WTC11 (cell line): ENCODE measurements at regions not wholly inside any gene's neighbourhood (a gene's known extent, or its start where the extent isn't known, plus 50 kb on each side); places are given as distances from the start of the nearest gene placed in this dataset.

ENCODE experiments used
- ATAC-seq: fragments of 200-7000 bp; cut with Tn5 transposase; 2 replicates; pipeline ENCODE4 v1.10.0; 2021; ENCODE audit warnings: mild to moderate bottlenecking, moderate library complexity
- CTCF ChIA-PET: fragments of 300-600 bp; sonication (Branson Sonifier 250); formaldehyde crosslinking; loops from one replicate; lab custom pipeline; 2021; ENCODE audit warnings: antibody characterized with exemption; lab: Charles Lee
- POLR2A ChIA-PET: fragments of 350-600 bp; sonication (Branson Sonifier 250); formaldehyde crosslinking; loops from one replicate; lab custom pipeline; 2021; ENCODE audit warnings: antibody characterized with exemption; lab: Charles Lee
- DNase-seq: peaks from one replicate; pipeline ENCODE4 v3.0.0; 2021; ENCODE audit warnings: low spot score
- H3K27ac Mint-ChIP-seq: 2 replicates; pipeline ENCODE4 v1.8.0; 2021; ENCODE audit warnings: mixed read lengths
- H3K27me3 Mint-ChIP-seq: 2 replicates; pipeline ENCODE4 v1.8.0; 2021; ENCODE audit warnings: low read depth, mild to moderate bottlenecking, moderate library complexity, mixed read lengths
- H3K36me3 Mint-ChIP-seq: 2 replicates; pipeline ENCODE4 v1.8.0; 2021; ENCODE audit warnings: mixed read lengths
- H3K4me1 Mint-ChIP-seq: 2 replicates; pipeline ENCODE4 v1.8.0; 2022; ENCODE audit warnings: mixed read lengths
- H3K4me3 Mint-ChIP-seq: 2 replicates; pipeline ENCODE4 v1.8.0; 2021; ENCODE audit warnings: mild to moderate bottlenecking, moderate library complexity, mixed read lengths
- H3K9me3 Mint-ChIP-seq: 2 replicates; pipeline ENCODE4 v1.8.0; 2021; ENCODE audit warnings: mixed read lengths
- CBFB ChIP-seq: sonication (generic); formaldehyde crosslinking; IDR thresholded peaks from 2 replicates; pipeline ENCODE4 v1.8.1; 2022; ENCODE audit warnings: mild to moderate bottlenecking, low read depth, missing genetic modification reagents
- HMGA2 ChIP-seq: fragments of 250-450 bp; sonication (Bioruptor Pico); IDR thresholded peaks from 2 replicates; pipeline ENCODE4 v1.4.0; 2021; ENCODE audit warnings: mild to moderate bottlenecking, moderate library complexity
- HMGXB4 ChIP-seq: sonication (generic); formaldehyde crosslinking; IDR thresholded peaks from 2 replicates; pipeline ENCODE4 v1.8.1; 2023; ENCODE audit warnings: mild to moderate bottlenecking, moderate library complexity, missing genetic modification reagents
- IRF2 ChIP-seq: sonication (generic); formaldehyde crosslinking; IDR thresholded peaks from 2 replicates; pipeline ENCODE4 v1.8.0; 2022; ENCODE audit warnings: low read depth, missing genetic modification reagents, borderline replicate concordance
- KAT7 ChIP-seq: sonication (generic); formaldehyde crosslinking; IDR thresholded peaks from 2 replicates; pipeline ENCODE4 v1.8.1; 2023; ENCODE audit warnings: missing genetic modification reagents, mild to moderate bottlenecking, borderline replicate concordance
- NR1H2 ChIP-seq: sonication (generic); formaldehyde crosslinking; IDR thresholded peaks from 2 replicates; pipeline ENCODE4 v1.9.0; 2021; ENCODE audit warnings: mild to moderate bottlenecking, moderate library complexity, missing genetic modification reagents
- RELA ChIP-seq: sonication (generic); formaldehyde crosslinking; IDR thresholded peaks from 2 replicates; pipeline ENCODE4 v1.8.1; 2022; ENCODE audit warnings: missing genetic modification reagents, mild to moderate bottlenecking, borderline replicate concordance
- SMAD3 ChIP-seq: sonication (generic); formaldehyde crosslinking; IDR thresholded peaks from 2 replicates; pipeline ENCODE4 v1.8.0; 2022; ENCODE audit warnings: missing genetic modification reagents, mild to moderate bottlenecking, borderline replicate concordance
- TEAD1 ChIP-seq: sonication (generic); formaldehyde crosslinking; IDR thresholded peaks from 2 replicates; pipeline ENCODE4 v1.8.0; 2022; ENCODE audit warnings: mild to moderate bottlenecking, missing genetic modification reagents
- ZSCAN18 ChIP-seq: fragments of 250-450 bp; sonication (Bioruptor Pico); IDR thresholded peaks from 2 replicates; pipeline ENCODE4 v2.1.2; 2022; ENCODE audit warnings: mild to moderate bottlenecking, moderate library complexity
- TF ChIP-seq, protein P1 (sequence below): sonication (generic); formaldehyde crosslinking; IDR thresholded peaks from 2 replicates; pipeline ENCODE4 v1.8.1; 2023; ENCODE audit warnings: mild to moderate bottlenecking, missing genetic modification reagents, borderline replicate concordance
- TF ChIP-seq, protein P2 (sequence below): fragments of 250-450 bp; sonication (Bioruptor Pico); IDR thresholded peaks from 2 replicates; pipeline ENCODE4 v1.8.0; 2021; ENCODE audit warnings: mild to moderate bottlenecking
- TF ChIP-seq, protein P3 (sequence below): sonication (generic); formaldehyde crosslinking; IDR thresholded peaks from 2 replicates; pipeline ENCODE4 v1.8.0; 2022; ENCODE audit warnings: mild to moderate bottlenecking, missing genetic modification reagents
- TF ChIP-seq, protein P4 (sequence below): fragments of 200-600 bp; IDR thresholded peaks from 2 replicates; pipeline ENCODE4 v1.8.0; 2022; ENCODE audit warnings: antibody characterized with exemption
- TF ChIP-seq, protein P5 (sequence below): sonication (generic); formaldehyde crosslinking; IDR thresholded peaks from 2 replicates; pipeline ENCODE4 v1.8.0; 2022; ENCODE audit warnings: missing genetic modification reagents
- TF ChIP-seq, protein P6 (sequence below): sonication (generic); formaldehyde crosslinking; IDR thresholded peaks from 2 replicates; pipeline ENCODE4 v1.8.1; 2023; ENCODE audit warnings: mild to moderate bottlenecking, missing genetic modification reagents, moderate library complexity

DNA sequence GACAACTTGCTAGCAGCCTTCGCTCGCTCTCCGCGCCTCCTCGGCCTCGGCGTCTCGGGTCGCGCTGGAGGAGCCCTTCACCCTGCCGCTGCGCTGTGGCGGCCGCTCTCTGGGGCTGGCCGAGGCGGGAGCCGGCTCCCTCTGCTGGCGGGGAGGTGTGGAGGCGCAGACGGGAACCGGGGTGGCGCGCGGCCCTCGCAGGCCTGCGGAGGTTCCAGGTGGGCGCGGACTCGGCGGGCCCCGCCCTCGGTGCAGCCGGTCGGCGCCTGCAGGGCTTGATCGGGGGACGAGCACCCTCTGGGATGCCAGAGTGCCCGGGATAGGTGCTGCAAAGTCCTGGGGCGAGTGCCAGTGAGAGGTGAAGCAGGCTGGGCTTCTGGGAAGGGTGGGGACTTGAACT, 989.9 kb downstream of the ROBO2 start:
- ATAC-seq, result peak; percentile 94
- TF ChIP-seq SMAD3 (CRISPR knock-in tag) (no peak), TEAD1 (CRISPR knock-in tag) (no peak), ZSCAN18 (CRISPR knock-in tag) (no peak), HMGA2 (no peak), NR1H2 (CRISPR knock-in tag) (no peak), HMGXB4 (CRISPR knock-in tag) (no peak), RELA (CRISPR knock-in tag) (no peak), IRF2 (no peak), KAT7 (CRISPR knock-in tag) (0 out of 2 replicates have a peak, but pooled peaks have one; percentile 58), CBFB (CRISPR knock-in tag) (0 out of 2 replicates have a peak, but pooled peaks have one; percentile 66)
- TF ChIP-seq, protein P1, sequence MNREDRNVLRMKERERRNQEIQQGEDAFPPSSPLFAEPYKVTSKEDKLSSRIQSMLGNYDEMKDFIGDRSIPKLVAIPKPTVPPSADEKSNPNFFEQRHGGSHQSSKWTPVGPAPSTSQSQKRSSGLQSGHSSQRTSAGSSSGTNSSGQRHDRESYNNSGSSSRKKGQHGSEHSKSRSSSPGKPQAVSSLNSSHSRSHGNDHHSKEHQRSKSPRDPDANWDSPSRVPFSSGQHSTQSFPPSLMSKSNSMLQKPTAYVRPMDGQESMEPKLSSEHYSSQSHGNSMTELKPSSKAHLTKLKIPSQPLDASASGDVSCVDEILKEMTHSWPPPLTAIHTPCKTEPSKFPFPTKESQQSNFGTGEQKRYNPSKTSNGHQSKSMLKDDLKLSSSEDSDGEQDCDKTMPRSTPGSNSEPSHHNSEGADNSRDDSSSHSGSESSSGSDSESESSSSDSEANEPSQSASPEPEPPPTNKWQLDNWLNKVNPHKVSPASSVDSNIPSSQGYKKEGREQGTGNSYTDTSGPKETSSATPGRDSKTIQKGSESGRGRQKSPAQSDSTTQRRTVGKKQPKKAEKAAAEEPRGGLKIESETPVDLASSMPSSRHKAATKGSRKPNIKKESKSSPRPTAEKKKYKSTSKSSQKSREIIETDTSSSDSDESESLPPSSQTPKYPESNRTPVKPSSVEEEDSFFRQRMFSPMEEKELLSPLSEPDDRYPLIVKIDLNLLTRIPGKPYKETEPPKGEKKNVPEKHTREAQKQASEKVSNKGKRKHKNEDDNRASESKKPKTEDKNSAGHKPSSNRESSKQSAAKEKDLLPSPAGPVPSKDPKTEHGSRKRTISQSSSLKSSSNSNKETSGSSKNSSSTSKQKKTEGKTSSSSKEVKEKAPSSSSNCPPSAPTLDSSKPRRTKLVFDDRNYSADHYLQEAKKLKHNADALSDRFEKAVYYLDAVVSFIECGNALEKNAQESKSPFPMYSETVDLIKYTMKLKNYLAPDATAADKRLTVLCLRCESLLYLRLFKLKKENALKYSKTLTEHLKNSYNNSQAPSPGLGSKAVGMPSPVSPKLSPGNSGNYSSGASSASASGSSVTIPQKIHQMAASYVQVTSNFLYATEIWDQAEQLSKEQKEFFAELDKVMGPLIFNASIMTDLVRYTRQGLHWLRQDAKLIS (CRISPR knock-in tag), result no peak
- TF ChIP-seq, protein P2, sequence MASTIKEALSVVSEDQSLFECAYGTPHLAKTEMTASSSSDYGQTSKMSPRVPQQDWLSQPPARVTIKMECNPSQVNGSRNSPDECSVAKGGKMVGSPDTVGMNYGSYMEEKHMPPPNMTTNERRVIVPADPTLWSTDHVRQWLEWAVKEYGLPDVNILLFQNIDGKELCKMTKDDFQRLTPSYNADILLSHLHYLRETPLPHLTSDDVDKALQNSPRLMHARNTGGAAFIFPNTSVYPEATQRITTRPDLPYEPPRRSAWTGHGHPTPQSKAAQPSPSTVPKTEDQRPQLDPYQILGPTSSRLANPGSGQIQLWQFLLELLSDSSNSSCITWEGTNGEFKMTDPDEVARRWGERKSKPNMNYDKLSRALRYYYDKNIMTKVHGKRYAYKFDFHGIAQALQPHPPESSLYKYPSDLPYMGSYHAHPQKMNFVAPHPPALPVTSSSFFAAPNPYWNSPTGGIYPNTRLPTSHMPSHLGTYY (CRISPR knock-in tag), result no peak
- TF ChIP-seq, protein P3, sequence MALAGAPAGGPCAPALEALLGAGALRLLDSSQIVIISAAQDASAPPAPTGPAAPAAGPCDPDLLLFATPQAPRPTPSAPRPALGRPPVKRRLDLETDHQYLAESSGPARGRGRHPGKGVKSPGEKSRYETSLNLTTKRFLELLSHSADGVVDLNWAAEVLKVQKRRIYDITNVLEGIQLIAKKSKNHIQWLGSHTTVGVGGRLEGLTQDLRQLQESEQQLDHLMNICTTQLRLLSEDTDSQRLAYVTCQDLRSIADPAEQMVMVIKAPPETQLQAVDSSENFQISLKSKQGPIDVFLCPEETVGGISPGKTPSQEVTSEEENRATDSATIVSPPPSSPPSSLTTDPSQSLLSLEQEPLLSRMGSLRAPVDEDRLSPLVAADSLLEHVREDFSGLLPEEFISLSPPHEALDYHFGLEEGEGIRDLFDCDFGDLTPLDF (CRISPR knock-in tag), result no peak
- TF ChIP-seq, protein P4, sequence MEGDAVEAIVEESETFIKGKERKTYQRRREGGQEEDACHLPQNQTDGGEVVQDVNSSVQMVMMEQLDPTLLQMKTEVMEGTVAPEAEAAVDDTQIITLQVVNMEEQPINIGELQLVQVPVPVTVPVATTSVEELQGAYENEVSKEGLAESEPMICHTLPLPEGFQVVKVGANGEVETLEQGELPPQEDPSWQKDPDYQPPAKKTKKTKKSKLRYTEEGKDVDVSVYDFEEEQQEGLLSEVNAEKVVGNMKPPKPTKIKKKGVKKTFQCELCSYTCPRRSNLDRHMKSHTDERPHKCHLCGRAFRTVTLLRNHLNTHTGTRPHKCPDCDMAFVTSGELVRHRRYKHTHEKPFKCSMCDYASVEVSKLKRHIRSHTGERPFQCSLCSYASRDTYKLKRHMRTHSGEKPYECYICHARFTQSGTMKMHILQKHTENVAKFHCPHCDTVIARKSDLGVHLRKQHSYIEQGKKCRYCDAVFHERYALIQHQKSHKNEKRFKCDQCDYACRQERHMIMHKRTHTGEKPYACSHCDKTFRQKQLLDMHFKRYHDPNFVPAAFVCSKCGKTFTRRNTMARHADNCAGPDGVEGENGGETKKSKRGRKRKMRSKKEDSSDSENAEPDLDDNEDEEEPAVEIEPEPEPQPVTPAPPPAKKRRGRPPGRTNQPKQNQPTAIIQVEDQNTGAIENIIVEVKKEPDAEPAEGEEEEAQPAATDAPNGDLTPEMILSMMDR, result peak; percentile 31; the same call in 1 of the 2 replicates
- TF ChIP-seq, protein P5, sequence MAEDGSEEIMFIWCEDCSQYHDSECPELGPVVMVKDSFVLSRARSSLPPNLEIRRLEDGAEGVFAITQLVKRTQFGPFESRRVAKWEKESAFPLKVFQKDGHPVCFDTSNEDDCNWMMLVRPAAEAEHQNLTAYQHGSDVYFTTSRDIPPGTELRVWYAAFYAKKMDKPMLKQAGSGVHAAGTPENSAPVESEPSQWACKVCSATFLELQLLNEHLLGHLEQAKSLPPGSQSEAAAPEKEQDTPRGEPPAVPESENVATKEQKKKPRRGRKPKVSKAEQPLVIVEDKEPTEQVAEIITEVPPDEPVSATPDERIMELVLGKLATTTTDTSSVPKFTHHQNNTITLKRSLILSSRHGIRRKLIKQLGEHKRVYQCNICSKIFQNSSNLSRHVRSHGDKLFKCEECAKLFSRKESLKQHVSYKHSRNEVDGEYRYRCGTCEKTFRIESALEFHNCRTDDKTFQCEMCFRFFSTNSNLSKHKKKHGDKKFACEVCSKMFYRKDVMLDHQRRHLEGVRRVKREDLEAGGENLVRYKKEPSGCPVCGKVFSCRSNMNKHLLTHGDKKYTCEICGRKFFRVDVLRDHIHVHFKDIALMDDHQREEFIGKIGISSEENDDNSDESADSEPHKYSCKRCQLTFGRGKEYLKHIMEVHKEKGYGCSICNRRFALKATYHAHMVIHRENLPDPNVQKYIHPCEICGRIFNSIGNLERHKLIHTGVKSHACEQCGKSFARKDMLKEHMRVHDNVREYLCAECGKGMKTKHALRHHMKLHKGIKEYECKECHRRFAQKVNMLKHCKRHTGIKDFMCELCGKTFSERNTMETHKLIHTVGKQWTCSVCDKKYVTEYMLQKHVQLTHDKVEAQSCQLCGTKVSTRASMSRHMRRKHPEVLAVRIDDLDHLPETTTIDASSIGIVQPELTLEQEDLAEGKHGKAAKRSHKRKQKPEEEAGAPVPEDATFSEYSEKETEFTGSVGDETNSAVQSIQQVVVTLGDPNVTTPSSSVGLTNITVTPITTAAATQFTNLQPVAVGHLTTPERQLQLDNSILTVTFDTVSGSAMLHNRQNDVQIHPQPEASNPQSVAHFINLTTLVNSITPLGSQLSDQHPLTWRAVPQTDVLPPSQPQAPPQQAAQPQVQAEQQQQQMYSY (CRISPR knock-in tag), result no peak
- TF ChIP-seq, protein P6, sequence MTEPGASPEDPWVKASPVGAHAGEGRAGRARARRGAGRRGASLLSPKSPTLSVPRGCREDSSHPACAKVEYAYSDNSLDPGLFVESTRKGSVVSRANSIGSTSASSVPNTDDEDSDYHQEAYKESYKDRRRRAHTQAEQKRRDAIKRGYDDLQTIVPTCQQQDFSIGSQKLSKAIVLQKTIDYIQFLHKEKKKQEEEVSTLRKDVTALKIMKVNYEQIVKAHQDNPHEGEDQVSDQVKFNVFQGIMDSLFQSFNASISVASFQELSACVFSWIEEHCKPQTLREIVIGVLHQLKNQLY, result no peak
- Mint-ChIP-seq H3K27ac (no peak overlapping the region), H3K4me1 (0 out of 2 replicates have a peak, but pooled peaks cover 2% of the 10 kb centered on the region), H3K4me3 (no peak overlapping the region), H3K27me3 (no peaks in the 10 kb centered on the region), H3K9me3 (no peaks in the 10 kb centered on the region; the same call in 1 of the 2 replicates), H3K36me3 (peaks cover 5% of the 10 kb centered on the region; the same call in 1 of the 2 replicates)
- peak; percentile 49 for DNase-seq
- CTCF ChIA-PET, result no interaction called here
- POLR2A ChIA-PET, result no interaction called here
